Right renal pelvis (tissue), 4 donors: ENCODE measurements at regions not wholly inside any gene's neighbourhood (a gene's known extent, or its start where the extent isn't known, plus 50 kb on each side); places are given as distances from the start of the nearest gene placed in this dataset.

Experiments
- DNase-seq, 4 donors: peaks; one replicate each; pipeline ENCODE4 v3.0.0-alpha.2; 2013; ENCODE audit warnings: low read depth in 4 of 4, low spot score in 3 of 4, missing footprints in 1 of 4

DNA sequence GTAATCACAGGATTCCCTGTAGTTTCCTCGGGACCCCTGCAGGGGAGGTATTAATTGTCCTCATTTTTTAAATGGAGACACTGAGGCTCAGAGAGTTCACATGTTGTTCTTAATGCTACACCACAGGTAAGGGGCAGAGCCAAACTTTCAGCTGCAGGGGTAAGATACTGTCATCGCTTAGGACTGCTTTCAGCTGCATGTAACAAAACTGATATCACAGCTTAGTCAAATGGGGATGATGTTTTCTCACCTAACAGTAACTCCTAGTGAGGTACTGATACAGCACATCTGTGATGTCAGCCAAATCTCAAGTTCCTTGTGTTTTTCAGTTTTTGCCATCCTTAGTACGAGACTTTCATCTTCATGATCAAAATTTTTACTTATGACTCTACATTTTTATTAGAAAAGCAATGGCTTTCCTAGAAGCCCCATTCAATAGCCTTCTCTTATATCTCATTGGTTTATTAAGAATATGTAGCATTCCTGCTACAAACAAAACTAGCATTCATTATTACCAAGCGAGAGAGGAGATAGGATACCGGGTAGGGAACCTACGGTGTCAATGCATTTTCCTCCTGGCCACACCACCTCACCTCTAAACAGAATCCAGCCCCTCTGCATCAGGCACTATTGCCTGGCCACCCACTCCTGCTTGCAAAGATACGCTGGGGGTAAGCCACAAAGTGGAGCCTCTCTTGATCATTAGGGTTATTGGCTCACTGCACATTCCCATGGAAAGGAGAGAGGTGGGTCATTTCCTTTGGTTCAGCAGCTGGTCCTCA is 557.5 kb downstream of the CD83 start:
- no peak for DNase-seq

DNA sequence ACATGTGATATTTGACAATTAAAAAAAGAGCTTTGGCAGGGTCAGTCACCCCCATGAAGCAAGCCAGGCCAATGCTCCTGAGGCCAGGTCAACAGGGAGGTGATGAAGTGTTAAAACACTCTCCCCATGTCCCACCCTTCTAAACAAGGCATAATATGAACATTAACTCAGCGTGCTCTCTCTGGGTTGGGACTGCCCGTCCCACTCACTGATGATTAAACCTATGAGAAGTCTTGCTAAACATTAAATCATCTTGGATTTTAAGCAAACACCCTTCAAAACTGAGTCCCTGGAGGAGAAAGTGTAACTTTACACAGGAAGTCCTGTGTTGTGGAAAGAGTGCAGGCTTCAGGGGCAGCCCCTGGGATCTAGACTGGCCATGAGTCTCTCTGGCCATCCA is 558.5 kb downstream of the CD83 start:
- DNase-seq, result no peak

DNA sequence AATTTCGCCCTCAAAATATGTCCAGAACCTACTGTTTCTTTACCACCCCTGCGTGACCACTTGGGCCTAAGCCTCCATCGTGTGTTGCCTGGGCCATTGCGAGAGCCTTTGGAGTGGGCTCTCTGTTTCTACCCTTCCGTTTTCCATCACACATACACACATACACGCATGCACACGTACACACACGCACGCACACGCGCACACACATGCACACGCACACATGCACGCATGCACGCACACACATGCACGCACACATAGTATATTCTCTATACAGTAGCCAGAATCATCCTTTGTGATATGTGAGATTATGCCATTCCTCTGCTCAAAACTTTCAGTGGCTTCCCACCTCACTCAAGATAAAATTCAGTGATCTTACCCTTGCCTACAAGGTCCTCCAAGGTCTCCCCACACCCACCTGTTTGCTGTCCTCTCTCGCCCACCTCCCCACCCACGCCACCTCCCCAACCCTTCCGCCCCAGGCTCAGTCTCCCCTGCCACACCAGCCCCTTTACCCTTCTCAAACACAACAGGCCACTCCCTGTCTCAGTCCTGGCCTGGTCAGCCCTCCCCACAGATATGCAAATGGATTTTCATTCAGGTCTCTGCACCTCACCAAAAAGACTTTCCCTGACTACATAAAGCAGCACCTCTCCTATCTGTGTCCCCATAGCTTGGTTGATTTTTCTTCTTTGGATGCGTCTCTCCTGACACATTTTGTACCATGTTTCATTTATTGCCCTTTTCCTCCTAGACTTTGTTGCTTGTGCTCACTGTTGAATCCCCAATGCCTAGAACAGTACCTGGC is 559.6 kb downstream of the CD83 start:
- no peak for DNase-seq

DNA sequence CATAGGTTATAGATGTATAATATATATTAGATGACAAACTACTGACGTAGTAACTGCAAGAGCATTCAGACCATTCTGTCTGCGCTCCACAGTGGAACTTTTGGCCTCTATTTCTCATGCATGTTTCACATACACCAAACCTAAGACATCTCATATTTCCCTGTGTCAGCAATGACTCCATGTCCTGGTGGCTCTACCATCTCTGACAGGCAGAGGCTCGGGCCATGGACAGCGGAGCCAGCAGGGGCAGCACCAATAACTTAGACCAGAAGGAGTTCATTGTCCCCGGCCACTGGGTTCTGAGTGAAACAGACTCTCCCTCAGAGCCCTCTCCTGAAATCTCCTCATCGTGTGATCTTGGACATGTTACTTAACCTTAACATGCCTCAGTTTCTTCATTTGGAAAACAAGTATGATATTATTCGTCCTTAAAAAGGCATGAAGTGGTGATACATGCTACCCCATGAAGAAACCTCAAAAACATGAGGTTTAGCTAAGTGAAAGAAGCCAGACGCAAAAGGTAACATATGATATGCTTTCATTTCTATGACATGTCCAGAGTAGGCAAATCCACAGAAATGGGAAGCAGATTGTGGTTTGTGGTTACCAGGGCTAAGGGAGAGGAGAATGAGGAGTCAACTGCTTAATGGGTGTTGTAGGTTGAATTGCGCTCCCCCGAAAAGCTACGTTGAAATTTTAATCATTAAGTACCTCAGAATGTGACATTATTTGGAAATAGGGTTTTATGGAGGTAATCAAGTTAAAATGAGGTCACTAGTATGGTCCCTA is 564.0 kb upstream of the JARID2 start:
- DNase-seq, result no peak

DNA sequence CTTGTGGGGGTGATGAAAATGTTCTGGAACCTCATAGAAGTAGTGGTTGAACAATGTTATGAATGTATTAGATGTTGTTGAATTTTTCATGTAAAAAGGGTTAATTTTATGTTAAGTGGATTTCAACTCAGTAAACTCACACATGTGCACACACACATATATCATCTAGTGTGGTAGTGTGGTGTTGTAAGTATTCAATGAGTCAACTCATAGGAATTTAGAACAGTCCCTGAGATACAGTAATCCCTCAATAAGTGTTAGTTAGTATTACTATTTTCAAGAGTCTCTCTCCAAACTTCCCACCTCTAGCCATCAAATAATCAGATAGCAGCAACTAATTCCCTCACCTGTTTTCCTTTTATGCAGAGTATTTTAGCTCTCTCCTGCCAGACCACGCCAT is 563.1 kb upstream of the JARID2 start:
- no peak for DNase-seq

DNA sequence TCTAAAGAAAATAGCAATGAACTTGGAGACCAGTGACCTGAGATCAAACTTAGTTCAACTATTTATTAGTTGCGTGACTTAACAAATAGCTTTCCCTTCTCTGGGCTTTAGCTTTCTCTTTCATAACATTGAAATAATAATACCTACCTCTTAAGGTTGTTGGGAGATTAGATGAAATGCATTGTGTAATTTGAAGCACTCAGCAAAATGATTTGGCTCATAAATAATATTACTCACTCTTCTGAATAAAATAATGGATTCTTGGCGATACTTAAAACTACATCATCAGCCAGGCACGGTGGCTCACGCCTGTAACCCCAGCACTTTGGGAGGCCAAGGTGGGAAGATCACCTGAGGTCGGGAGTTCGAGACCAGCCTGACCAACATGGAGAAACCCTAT is 556.2 kb upstream of the JARID2 start:
- no peak for DNase-seq

DNA sequence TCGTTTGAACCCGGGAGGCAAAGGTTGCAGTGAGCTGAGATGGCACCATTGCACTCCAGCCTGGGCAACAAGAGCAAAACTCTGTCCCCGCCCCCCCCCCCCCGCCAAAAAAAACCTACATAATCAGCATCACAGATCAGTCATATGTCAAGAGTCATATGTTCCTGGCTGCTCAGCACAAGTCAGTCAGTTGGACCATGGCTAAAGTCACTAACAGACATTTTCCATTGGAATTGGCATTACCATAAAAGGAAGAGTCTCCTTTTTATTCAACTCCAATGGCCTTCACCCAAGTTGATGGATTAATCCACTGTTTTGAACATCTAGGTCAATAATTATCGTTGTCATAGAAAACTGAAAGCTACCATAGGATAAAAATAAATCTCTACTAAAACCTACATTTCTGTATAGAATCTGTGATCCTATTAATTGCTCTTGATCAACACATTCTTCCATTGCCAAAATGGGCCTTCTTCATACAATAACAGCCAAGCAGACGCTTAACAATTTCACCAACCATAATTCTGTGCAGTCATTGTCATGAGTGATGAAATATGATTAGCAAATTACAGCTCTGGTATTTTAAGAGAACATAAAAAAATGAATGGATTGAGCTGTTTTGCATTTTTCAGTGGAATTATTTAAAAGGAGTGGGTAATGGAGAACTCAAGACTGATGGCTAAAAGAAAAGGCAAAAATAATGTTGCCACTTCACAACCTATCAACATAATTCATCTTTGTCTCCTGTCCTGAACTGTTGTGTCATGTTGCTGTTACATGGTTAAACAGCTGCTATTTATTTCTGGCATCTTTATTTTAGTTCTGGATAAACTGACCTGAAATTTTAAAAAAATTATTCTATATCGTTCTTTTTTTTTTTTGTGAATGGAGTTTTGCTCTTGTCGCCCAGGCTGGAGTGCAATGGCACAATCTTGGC is 555.5 kb upstream of the JARID2 start:
- no peak for DNase-seq

DNA sequence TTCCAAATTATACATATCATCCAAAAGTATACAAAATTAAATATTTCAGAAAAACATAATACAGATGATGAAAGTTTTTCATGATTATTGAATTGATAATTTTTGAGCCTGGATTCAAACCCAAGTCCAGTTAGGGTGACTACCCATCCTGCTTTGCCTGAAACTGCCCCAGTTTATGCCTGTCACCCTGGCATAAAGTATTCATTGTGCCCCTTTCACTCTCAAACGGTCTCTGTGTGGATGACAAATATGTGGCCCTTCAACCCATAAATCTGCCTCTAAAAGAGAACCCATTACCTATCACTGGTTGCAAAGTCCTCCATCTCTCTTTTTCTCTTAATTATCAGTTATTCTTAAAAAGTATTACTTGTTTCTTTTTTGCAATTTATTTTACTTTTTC is 553.7 kb upstream of the JARID2 start:
- no peak for DNase-seq

DNA sequence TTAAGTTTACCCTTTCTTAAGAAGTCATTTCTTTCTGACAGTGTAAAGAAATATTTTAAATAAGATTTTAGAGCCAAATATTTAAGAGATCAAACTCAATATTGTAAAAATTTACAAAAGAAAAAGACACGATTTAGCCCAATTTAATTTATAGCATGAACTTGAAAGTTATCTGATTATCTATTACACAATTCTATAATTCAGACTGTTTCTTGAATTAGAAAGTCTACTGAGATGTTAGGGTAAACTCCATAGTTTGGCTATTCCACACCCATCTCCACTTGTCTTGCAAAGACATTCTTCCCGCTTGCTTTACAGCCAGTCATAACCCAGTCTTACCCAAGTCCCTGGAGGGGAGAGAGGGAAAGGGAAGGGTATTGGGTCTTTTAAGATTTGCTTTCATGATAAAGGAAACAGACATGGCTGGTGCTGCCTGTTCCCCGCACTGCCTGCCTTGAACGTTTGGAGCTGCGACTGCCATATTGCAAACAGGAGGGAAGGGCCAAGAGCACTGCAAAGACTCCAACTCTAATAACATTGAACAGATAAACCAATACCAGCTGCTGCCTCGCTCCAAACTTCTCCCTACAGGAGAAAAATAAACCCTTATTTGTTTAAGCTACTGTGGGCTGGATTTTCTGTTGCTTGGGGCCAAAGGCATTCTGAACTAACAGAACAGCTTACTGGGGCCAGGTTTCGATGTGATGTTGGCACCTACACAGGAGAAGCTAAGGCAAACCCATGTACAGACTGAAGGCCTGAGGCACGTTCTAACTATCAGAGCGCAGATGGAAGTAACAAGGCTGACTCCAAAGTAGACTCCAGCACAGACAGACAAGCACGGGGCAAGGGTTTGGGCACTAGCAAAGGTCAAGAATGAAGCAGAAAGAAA is 552.3 kb upstream of the JARID2 start:
- DNase-seq, result no peak

DNA sequence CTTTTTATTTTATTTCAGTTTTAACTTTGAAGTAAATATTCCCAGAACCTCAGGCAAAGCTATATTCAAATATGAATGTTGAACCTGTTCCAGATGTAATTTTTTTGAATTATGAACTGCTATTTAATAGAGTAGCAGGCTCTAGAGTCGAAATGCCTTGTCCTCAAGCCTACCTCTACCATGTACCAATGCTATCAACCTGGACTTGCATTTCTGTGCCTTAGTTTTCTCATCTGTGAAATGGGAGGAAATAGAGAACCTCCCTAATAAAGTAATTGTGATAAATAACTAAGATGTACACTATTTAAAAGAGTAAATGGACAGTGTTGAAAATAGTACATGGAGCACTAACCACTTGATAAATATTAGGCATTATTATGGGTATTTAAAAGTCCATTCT is 551.6 kb upstream of the JARID2 start:
- DNase-seq, result no peak

DNA sequence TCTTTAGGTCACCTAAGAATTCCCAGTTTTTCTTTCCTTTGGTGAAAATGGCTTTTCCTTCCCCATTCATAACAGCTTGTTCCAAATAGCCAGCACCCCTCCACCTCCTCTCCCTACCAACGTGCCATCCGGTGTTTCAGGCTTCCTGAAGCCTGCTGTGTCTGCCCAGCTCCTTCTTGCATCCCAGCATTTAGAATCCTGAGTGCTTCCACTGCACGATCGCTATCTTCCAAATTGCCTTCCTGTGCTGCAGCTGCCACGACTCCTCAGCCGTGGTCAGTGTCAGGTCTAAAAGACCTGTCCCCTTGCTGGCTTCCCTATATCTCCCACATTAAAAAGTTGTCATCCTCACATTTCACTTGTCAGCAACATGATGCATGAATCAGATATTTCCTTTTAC is 550.3 kb upstream of the JARID2 start:
- no peak for DNase-seq

DNA sequence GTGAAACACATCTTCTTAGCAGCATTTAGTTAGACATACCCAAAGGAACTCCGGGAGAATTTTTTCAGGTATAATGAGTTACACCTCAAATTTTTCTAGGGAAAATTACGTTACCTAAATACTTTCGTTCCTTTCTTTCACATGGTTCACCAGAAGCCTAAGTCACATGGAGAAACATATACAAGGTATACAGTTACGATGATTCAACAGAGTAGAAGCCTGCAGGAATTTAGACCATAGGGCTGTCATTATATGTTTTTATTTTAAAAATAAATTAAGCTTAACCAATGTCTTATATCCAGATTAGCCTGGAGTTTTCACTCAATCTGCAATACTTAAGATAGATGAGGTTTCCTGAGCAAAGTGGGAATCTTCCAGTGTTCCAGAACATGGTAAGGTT is 549.5 kb upstream of the JARID2 start:
- DNase-seq, result no peak

DNA sequence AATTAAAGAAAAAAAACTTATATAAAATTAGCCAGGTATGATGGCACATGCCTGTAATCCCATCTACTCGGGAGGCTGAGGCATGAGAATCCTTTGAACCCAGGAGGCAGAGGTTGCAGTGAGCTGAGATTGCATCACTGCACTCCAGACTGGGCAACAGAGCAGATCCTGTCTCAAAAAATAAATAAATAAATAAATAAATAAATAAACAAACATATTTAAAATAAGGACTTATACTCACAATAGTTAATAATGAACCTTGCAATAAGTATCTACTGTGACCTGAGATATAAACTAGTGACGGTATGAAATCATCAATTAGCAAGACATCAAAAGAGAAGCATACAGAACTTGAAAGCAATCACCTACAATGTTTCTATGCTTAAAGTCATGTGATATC is 548.4 kb upstream of the JARID2 start:
- no peak for DNase-seq

DNA sequence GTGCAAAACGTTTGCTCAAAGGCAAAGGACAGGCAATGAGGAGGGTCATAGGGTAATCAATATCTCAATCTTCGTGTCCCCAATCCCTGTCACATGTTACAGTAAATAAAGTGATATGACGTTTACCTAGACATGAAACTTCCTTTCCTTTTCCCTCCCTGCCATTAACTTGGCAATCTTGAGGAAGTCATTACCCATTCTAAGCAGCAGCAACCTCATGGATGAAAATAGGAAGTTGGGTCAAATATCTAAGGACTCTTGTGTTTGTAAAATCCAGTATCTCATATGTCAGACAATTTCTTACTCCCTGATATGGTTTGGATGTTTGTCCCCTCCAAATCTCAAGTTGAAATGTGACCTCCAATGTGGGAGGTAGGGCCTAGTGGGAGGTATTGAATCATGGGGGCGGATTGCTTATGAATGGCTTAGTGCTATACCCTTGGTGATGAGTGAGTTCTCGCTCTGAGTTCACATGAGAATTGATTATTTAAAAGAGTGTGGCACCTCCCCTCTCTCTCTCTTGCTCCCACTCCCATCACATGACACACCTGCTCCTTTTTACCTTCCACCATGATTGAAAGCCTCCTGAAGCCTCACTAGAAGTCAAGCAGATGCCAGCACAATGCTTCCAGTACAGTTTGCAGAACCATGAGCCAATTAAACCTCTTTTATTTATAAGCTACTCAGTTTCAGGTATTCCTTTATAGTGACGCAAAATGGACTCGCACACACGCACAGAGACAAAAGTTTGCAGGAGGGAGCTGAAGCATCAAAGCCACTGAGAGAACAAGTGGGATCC is 545.9 kb upstream of the JARID2 start:
- no peak for DNase-seq

DNA sequence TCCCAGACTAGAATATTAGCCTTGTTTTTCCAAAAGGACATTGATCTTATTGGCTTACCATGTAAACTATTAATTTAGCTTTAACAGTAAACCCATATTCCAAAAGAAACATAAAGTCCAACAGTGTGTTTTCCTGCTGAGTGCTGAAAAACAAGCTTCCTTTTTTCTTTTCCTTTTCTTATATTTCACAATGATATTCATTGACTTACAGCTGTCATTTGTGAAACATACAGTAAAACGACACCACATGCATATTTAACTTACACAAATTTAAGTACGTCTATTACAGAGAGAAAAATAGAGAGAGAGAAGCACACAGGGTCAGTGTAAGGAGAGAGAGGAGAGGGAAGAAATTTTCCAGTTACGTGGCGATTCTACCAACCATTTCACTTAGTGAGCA is 543.9 kb upstream of the JARID2 start:
- no peak for DNase-seq

DNA sequence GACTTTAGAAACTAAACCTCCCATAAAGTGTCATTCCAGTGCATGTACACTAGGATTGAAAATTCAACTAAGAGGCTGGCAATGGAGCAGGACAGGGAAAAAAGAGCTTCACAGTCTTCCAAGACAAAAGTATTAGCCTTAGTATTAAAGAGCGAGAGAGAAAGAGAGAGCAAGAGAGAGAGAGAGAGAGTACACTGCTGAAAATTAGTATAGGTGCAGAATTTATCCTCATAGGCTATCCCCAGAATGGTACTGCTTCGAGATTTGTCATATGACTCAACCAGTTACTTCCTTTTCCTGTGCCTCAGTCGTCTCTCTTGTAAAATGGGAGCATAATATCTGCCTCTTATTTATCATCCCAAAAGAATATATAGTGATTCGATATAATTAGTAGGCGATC is 543.2 kb upstream of the JARID2 start:
- no peak for DNase-seq

DNA sequence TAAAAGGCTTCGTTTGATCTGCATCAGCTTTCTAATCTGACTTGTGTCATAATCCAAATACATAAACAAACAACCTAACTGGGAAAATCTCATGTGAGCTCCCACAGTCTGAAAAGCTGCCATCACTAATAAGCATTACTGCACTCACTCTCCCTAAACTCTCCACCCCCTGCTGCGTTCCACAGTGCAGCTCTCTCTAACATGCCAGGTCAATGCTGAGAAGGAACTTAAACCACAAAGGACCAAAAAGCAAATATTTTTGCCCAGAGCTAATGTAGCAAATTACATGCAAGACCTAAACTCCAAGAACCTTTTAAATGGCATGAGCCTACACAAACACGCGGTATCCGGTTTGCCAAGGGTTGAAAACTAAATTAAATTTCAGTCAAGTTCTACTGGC is 542.3 kb upstream of the JARID2 start:
- DNase-seq, result no peak
